Fibroblast of lung (primary cell): ENCODE measurements at regions not wholly inside any gene's neighbourhood (a gene's known extent, or its start where the extent isn't known, plus 50 kb on each side); places are given as distances from the start of the nearest gene placed in this dataset.

Experiments used
- DNase-seq, 2 donors: peaks; one replicate each; pipeline versions ENCODE4 v3.0.0 to v3.0.0-alpha.2; 2010; ENCODE audit warnings: low read depth in 2 of 2
- H2AFZ ChIP-seq: 2 replicates; pipeline ENCODE4 v1.5.1; 2012; ENCODE audit warnings: low read length, control low read depth, inconsistent platforms
- H3K27ac ChIP-seq: 2 replicates; pipeline ENCODE4 v1.5.1; 2011; ENCODE audit warnings: low read length, control low read depth; ENCODE audit not compliant: insufficient read depth
- H3K27me3 ChIP-seq: 2 replicates; pipeline ENCODE4 v1.5.1; 2011; ENCODE audit warnings: mild to moderate bottlenecking, low read length; ENCODE audit not compliant: control insufficient read depth, insufficient read depth
- H3K36me3 ChIP-seq: 2 replicates; pipeline ENCODE4 v1.5.1; 2011; ENCODE audit warnings: low read length; ENCODE audit not compliant: control insufficient read depth, insufficient read depth
- H3K4me1 ChIP-seq: 2 replicates; pipeline ENCODE4 v1.5.1; 2011; ENCODE audit warnings: low read length; ENCODE audit not compliant: control insufficient read depth, insufficient read depth; ENCODE audit errors: extremely low read depth
- H3K4me2 ChIP-seq: 2 replicates; pipeline ENCODE4 v1.5.1; 2011; ENCODE audit warnings: low read length, control low read depth; ENCODE audit not compliant: insufficient read depth; ENCODE audit errors: extremely low read depth
- H3K4me3 ChIP-seq, 4 experiments: fragments of 200-600 bp in 1 of 4; sonication (generic) in 1 of 4; replicated peaks in 1 of 4; 2 replicates each; pipeline ENCODE4 v1.5.1; 2011 to 2016; ENCODE audit warnings: low read length in 4 of 4, low read depth in 3 of 4, mild to moderate bottlenecking in 3 of 4, control low read depth in 2 of 4, inconsistent platforms in 1 of 4, mixed read lengths in 1 of 4; ENCODE audit not compliant: insufficient read depth in 1 of 4; ENCODE audit errors: control extremely low read depth in 1 of 4
- H3K79me2 ChIP-seq: 2 replicates; pipeline ENCODE4 v1.5.1; 2012; ENCODE audit warnings: mild to moderate bottlenecking, low read length, inconsistent platforms; ENCODE audit not compliant: control insufficient read depth, insufficient read depth
- H3K9ac ChIP-seq: 2 replicates; pipeline ENCODE4 v1.5.1; 2011; ENCODE audit warnings: mild to moderate bottlenecking, low read length, control low read depth; ENCODE audit not compliant: insufficient read depth
- H3K9me3 ChIP-seq: 2 replicates; pipeline ENCODE4 v1.5.1; 2012; ENCODE audit warnings: low read depth, low read length; ENCODE audit not compliant: control insufficient read depth, insufficient read depth
- H4K20me1 ChIP-seq: 2 replicates; pipeline ENCODE4 v1.5.1; 2011; ENCODE audit warnings: low read length; ENCODE audit not compliant: control insufficient read depth, insufficient read depth; ENCODE audit errors: extremely low read depth
- EZH2 ChIP-seq: IDR thresholded peaks from 2 replicates; pipeline ENCODE4 v1.5.1; 2012; ENCODE audit warnings: low read length, control low read depth, mild to moderate bottlenecking; ENCODE audit errors: missing control alignments
- TF ChIP-seq, protein P1 (sequence below), 2 donors: IDR thresholded peaks in 1 of 2; conservative IDR thresholded peaks in 1 of 2; 1 replicate in 1 of 2; 2 replicates in 1 of 2; pipeline ENCODE4 v1.5.1; 2011 to 2012; ENCODE audit warnings: low read length in 2 of 2, control low read depth in 1 of 2, inconsistent platforms in 1 of 2, low read depth in 1 of 2, mild to moderate bottlenecking in 1 of 2

DNA sequence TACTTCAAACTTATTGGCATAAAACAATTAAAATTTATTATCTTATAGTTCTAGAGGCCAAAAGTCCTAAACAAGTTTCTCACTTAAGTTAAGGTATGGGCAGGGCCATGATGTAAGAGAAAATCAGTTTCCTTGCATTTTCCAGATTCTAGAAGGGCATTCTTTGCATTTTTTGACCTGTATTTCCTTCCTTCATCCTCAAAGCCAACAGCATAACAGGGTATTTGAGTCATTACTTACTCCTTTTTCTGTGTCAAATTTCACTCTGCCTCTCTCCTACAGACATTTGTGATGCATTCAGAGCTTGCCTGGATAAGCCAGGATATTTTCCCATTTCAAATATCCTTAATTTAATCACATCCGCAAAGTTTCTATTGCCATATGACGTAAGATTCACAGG lies 1499.0 kb downstream of the EFNA5 start:
- Histone ChIP-seq H2AFZ (no peak overlapping the region), H3K27me3 (no peaks in the 10 kb centered on the region), H4K20me1 (no peaks in the 10 kb centered on the region), H3K4me2 (no peak overlapping the region), H3K36me3 (no peaks in the 10 kb centered on the region), H3K79me2 (no peaks in the 10 kb centered on the region), H3K27ac (no peak overlapping the region), H3K4me3 (no peak overlapping the region), H3K9me3 (no peaks in the 10 kb centered on the region), H3K9ac (no peak overlapping the region), H3K4me1 (no peaks in the 10 kb centered on the region)
- no peak for TF ChIP-seq EZH2
- TF ChIP-seq, protein P1, sequence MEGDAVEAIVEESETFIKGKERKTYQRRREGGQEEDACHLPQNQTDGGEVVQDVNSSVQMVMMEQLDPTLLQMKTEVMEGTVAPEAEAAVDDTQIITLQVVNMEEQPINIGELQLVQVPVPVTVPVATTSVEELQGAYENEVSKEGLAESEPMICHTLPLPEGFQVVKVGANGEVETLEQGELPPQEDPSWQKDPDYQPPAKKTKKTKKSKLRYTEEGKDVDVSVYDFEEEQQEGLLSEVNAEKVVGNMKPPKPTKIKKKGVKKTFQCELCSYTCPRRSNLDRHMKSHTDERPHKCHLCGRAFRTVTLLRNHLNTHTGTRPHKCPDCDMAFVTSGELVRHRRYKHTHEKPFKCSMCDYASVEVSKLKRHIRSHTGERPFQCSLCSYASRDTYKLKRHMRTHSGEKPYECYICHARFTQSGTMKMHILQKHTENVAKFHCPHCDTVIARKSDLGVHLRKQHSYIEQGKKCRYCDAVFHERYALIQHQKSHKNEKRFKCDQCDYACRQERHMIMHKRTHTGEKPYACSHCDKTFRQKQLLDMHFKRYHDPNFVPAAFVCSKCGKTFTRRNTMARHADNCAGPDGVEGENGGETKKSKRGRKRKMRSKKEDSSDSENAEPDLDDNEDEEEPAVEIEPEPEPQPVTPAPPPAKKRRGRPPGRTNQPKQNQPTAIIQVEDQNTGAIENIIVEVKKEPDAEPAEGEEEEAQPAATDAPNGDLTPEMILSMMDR (conservative IDR thresholded peaks at IDR 0.05 in 1 of 2, IDR thresholded peaks at IDR 0.05 in 1 of 2; ENCODE audit: low read depth in 1 of 2, low read length in 2 of 2): no peak
- DNase-seq: peak in 1 of 2 donors; percentile 73

DNA sequence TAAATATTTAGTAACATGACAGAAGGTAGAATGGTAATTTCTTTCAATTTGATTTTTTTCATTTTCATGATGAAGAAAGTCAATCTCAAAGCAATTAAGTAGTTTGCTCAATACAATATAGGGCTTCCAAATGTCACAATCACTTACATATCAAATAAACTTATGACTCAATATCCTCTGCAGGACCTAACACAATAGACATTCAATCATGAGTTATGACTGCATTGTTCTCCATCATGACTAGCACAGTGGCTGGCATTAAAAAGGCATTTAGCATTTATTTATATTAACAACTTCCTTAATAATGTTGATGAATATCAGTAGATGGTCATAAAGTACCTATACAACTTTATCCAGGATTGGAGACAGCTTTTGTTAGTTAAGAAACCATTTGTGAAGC lies 1499.6 kb downstream of the EFNA5 start:
- DNase-seq: peak in 1 of 2 donors; percentile 12
- Histone ChIP-seq H3K27ac (no peak overlapping the region), H3K9me3 (no peaks in the 10 kb centered on the region)

DNA sequence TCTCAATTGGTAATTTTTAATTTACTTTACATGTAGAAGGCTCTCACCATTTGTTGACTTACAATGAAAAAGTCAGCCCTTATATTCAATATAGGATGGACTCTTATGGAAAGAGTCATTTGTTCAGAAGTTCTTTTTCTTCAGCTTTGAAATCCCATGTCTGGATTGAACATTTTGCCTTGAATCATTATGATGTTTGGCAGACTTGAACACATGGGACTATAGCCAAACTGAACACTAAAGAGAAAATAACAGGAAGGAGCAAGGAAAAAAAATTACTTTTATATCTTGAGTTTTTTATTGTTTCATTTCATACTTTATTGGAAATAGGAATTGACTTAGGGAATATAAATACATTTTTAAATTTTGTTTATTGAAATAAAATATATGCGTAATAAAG lies 1503.0 kb downstream of the EFNA5 start:
- H3K4me1 ChIP-seq: no peaks in the 10 kb centered on the region
- no peak overlapping the region for H2AFZ ChIP-seq
- no peak overlapping the region for H3K27ac ChIP-seq
- no peaks in the 10 kb centered on the region for H4K20me1 ChIP-seq
- H3K79me2 ChIP-seq: no peaks in the 10 kb centered on the region
- no peaks in the 10 kb centered on the region for H3K9me3 ChIP-seq
- TF ChIP-seq EZH2: no peak
- no peak for DNase-seq
- no peaks in the 10 kb centered on the region for H3K27me3 ChIP-seq
- no peak overlapping the region for H3K4me3 ChIP-seq
- H3K36me3 ChIP-seq: no peaks in the 10 kb centered on the region
- H3K4me2 ChIP-seq: no peak overlapping the region
- H3K9ac ChIP-seq: no peak overlapping the region

More for the DNA sequence above, 1499.6 kb downstream of the EFNA5 start:
- no peak overlapping the region for H3K9ac ChIP-seq
- H4K20me1 ChIP-seq: no peaks in the 10 kb centered on the region
- no peak overlapping the region for H3K4me2 ChIP-seq
- no peaks in the 10 kb centered on the region for H3K4me1 ChIP-seq
- no peak overlapping the region for H2AFZ ChIP-seq
- no peak overlapping the region for H3K4me3 ChIP-seq
- H3K79me2 ChIP-seq: no peaks in the 10 kb centered on the region
- no peaks in the 10 kb centered on the region for H3K27me3 ChIP-seq
- H3K36me3 ChIP-seq: no peaks in the 10 kb centered on the region
- TF ChIP-seq, protein P1 (conservative IDR thresholded peaks at IDR 0.05 in 1 of 2, IDR thresholded peaks at IDR 0.05 in 1 of 2; ENCODE audit: low read depth in 1 of 2, low read length in 2 of 2): no peak
- TF ChIP-seq EZH2: no peak

DNA sequence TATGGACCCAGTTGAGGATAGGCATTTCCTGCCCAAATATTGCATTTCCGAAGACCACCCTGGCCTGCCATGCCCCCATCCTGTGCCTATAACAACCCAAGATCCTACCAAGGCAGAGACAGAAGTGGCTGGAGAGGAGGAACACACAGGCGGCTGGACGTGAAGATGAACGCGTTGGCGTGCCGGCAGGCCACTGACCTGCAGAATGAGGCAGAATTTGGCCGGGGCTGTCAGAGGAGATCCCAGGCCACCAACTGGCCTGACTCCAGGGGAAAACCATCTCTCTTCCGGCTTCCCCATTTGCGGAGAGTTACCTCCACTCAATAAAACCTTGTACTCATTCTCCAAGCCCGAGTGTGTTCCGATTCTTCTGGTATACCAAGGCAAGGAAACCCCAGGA lies 1507.5 kb downstream of the EFNA5 start:
- H3K79me2 ChIP-seq: no peaks in the 10 kb centered on the region
- TF ChIP-seq EZH2: no peak
- TF ChIP-seq, protein P1 (conservative IDR thresholded peaks at IDR 0.05 in 1 of 2, IDR thresholded peaks at IDR 0.05 in 1 of 2; ENCODE audit: low read depth in 1 of 2, low read length in 2 of 2): no peak
- no peak overlapping the region for H3K4me3 ChIP-seq
- H3K9me3 ChIP-seq: no peaks in the 10 kb centered on the region
- no peak overlapping the region for H3K4me2 ChIP-seq
- no peaks in the 10 kb centered on the region for H4K20me1 ChIP-seq
- no peaks in the 10 kb centered on the region for H3K4me1 ChIP-seq
- no peak overlapping the region for H2AFZ ChIP-seq
- no peaks in the 10 kb centered on the region for H3K36me3 ChIP-seq
- H3K27ac ChIP-seq: no peak overlapping the region
- no peak for DNase-seq
- H3K27me3 ChIP-seq: no peaks in the 10 kb centered on the region
- H3K9ac ChIP-seq: no peak overlapping the region
